EL (cell line): ENCODE measurements at regions not wholly inside any gene's neighbourhood (a gene's known extent, or its start where the extent isn't known, plus 50 kb on each side); places are given as distances from the start of the nearest gene placed in this dataset.

ENCODE experiments used
- DNase-seq: peaks from one replicate; pipeline ENCODE4 v3.0.0-alpha.2; 2016

DNA sequence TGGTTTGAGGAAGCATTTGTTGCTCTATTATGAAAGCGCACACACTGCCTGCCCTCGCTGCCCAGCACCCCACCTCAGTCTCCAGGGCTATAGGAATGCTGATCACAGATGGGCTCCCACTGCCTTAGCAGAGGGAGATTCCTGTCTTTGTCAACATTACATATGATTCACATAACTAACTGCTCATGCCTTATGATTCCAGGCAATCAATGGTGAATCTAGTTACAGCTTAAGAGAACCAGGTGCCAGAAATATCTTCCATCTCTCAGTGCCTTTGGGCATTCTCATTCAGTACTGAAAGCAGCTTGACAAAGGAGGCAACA, 458.9 kb upstream of the C9orf72 start:
- no peak for DNase-seq

DNA sequence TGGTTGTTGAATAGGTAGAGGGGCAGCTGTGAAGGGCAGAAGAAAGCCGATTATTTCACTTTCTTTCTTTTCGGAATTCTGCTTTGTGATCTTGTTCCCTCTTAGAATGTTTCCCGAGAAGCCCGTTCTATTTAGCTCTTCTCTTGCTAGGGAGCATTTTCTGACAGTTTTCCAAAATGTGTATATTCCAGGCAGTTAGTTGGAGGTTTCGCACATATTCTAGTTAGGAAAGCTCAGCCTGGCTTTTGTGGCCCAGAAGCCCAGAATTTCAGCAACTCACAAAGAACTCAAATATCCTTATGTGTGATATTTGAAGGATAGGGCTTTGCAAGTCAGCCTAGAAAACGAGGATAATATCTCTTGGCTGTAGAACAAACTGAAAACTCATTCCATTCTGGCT, 461.0 kb upstream of the C9orf72 start:
- no peak for DNase-seq

DNA sequence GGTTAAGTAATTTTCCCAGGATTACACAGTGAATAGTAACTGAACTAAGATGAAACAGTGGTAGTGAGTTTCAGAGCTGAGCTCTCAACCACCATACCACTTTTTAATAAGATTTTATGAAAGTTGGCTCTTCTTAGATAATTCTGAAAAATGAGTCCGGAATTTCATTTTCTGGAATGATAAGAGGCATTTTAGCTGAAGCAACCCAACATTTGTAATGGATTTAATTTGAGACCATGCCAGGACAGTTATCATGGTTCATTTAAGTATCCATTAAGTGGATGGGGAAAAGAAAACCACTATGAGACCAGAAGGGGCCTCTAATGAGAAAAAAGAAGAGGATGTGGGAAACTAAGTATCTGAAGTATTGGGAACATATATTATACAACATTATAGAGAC, 464.7 kb upstream of the C9orf72 start:
- DNase-seq, result no peak

DNA sequence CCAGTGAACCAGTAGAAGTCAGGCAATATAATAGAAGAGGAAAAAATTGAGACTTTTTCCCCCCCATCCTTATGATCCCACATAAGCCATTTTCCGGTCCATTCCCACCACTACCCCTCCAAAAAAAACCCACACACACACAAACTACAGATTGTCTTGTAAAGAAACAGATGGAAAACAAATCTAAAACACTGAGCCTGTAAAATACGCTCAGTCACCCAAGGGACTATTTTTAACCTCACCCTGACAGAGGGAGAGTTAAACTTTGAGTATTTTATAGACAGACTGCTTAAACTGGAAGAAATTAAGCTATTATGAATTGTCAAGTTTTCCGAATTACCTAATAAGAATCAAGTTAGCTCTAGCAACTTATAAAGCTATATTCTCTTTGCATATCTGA, 471.8 kb upstream of the C9orf72 start:
- DNase-seq, result no peak

DNA sequence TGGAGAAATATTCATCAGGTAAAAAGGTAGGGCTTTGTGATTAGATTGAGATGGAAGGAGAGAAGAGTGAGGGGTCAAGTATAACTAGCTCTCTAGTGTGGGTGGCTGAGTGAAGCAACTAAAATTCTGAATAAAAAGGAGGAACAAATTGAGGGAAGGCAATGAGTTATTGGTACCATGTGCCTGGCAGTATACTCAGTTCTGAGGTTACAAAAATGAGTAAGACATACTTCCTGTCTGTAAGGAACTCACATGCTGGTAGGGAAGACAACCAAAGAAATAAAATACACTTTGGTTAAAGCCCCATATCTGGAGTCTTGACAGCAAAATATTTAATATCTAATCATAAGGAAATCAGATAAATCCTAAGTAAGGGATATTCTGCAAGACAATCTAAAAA, 476.8 kb upstream of the C9orf72 start:
- no peak for DNase-seq

DNA sequence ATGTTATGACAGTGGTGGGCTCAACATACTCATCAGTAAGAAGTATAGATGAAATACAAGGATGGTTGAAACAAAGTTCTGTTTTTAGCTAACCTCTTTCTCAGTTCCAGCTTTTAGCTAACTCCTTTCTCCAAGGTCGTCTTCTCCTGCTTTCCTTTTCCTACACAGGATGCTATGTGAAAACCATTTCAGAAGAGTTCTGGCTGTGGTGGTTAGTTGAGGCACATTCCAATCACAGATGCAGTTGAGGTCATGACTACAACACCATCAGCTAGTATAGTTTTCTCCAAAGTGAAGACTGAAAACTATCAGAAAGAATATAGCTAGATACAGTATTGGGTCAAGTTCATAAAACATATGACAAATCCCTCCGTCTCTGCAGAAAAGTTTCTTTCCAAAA, 477.7 kb upstream of the C9orf72 start:
- no peak for DNase-seq

DNA sequence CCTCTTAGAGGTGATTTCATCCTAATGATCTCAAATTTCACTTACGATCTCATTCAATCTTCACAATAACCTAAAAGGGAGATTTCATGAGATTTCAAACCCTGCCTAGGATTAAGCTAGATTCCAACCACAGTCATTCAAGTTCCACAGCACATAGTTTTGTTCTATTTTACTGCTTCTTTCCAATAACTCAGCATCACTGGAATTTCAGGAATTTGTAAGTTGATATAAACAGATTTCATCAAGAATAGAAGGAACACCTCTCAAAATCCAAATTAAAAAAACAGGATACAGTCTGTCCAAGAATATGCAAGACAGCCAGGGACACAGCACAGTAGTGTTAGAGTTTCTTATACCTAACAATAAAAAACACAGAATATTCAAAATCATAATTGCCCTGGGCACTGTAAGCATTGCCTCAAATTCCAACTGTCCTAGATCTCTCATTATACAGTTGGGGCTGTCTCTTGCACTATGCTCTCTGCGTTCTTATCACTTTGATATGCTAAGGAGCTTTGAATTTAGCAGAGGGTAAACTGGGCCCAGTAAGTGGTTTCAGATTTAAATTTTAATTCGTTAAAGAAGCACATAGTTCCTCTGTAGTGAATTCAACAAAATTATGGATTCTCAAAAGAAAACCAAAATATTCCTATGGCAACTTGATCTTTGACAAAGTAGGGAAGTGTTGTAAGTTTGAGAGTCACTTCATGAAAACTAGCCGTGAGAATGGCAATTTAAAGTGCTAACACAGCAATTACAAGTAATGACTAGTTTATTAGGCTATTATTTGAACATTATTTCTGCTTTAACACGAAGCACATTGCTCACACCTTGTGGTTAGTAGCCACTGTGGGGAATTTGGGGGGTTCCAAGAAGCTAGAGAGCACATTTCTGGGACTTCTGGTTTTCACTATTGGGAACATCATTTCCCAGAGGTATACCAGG, 478.6 kb upstream of the C9orf72 start:
- DNase-seq, result peak; percentile 8

DNA sequence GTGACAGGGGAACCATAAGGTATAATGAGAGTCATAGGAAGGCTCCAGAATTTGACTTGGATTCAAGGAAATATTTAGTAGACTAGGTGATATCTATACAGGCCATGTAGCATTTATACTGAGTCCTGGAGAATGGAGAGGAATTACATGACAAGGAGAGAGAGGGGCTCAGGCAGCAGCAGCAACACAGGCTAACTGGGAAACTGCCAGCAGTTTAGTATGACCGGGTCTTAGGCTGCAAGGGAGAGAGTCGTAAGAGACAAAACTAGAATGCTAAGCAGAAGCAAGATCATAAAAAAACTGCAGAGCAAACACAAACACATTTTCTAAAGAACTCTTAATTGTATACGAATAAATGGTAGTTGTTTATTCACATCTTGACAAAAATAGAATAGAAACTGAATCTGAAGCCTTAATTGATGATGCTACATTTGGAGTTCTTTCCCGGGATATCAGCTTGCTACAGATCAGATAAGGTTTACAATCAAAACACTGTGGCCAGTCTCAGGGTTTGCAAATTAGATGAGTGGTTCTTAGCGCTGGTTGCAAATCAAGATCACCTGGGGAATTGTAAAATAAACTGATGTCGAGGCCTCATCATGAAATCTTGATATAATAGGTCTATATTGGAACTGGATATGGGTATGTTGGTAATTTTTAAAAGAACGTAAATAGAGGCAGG, 480.0 kb upstream of the C9orf72 start:
- DNase-seq, result no peak

DNA sequence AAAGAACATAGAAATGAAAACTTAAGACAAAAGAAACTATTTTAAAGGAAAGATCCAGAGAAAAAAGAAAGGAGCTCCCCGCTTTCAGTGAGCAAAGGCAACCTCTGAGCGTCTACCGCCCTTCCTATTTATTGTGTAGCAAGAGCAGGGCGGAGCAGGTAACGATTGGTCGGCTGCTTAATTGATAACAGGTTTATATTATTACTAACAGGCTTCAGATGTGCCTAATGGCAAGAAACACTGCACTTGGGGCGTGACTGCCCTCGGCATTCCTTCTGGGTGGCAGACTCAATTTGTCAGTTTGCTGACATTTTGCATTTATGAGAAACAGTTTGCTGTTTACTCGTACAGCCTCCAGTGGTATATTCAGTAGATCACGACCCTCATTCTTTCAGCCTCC, 482.7 kb upstream of the C9orf72 start:
- DNase-seq, result no peak

DNA sequence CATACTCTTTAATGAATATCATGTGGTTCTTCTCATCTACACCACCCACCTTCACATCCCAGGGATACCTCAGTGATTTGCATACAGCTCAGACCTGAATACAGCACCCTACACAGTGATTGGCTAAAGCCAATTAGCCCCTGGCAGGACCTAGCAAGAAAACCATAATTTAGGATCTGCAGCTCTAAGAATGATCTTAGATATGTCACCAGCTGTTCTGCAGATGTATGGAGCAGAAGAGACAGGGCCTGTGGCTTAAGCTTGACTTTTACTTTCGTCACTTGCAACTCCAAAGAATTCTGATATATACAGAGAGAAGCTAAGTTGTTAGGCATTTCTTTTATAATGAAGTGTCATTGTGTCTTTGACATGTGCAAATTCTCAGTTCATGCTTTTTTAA, 483.2 kb upstream of the C9orf72 start:
- DNase-seq, result no peak

DNA sequence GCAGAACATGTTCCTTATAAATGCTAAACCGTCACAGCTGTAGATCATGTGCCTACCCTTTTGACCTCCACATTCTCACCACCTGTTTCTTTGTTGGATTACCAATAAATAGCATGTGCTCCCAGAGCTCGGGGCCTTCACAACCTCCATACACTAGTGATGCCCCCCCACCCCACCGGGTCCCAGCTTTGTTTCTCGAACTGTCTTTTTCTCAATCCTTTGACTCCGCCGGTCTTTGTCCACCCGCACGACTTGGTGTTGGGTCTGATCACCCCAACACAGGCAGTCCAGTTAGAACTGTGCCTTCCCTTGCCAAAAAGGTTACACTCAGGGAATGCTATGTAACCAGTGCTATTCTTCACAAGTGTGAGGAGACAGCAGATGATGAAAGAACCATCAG, 485.9 kb upstream of the C9orf72 start:
- no peak for DNase-seq

DNA sequence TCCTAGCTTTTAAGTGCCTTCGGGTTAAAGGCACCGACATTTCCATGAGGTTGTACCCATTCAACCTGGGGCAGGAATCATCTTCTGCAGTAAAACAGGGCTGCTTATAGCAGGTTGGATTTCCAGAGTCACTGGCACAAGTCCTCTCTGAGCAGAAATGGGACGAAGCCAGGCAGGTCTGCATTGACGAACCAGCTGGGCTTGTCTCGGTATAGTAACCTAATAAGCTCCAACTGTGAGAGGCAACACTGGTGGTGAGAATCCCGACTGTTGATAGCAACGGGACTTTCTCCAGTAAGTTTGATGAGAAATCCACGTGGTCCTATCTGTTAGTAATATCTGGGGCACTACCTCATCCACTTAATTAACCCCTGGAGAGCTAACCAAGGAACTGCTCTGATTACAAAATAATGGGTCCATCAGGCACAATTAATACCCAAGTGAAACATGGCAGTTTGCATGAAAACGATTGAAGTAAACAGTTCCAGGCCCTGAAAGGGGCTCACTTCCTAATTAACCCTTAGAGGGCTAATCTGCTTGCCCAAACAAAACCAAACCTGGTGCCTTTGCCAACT, 491.0 kb upstream of the C9orf72 start:
- no peak for DNase-seq

DNA sequence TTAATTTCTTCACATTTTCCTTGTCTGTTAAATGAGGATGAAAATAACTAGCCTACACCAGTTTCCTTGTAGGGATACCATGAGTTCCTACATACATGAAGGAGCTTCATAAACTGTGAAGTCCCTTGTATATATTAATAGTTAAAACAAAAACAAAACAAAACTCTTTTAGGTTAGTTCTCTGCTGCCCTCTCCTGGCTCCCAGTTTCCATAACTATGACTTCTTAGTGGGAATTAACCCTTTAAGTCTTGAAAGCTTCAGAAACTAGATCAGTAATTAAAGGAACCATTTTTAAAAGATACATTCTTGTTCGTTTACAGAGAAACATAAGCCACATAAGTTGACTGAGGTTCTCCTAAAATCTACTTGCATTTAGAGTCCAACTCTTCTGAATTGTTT, 500.0 kb upstream of the C9orf72 start:
- peak; percentile 2 for DNase-seq

DNA sequence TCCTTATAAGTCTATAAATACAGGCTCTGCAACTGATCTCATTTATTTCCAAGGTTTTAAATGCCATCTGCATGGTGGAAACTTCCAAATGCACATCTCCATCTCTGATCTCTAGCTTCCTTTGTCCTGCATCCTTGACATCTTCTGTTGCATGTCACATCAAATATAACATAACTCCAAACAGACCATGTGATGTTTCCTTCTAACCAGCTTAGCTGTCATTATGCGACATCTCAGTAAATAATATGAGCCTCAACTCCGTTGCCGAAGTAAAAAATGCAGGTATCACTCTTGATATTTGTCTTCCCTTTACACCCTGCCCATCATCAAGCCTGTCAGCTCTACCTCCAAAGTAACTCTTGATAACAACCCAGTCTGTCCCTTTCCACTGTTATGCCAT, 506.4 kb upstream of the C9orf72 start:
- no peak for DNase-seq

DNA sequence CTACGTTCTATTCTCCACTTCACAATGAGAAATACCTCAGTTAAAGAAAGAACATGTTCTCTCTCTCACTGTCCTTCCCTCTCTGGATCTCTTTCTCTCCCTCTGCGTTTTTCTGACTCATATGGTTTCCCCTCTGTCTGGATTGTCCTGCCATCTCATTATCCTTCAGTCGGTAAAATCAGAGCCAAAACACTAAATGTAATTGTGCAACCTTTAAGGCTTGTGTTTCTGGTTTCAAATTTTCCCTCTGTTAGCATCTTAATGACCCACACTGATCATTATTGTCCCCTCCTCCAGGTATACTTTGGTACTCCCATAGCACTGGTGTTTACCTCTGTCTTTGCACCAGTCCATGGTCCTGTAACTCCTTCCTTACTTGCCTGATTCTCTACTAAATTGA, 509.4 kb upstream of the C9orf72 start:
- DNase-seq, result no peak

DNA sequence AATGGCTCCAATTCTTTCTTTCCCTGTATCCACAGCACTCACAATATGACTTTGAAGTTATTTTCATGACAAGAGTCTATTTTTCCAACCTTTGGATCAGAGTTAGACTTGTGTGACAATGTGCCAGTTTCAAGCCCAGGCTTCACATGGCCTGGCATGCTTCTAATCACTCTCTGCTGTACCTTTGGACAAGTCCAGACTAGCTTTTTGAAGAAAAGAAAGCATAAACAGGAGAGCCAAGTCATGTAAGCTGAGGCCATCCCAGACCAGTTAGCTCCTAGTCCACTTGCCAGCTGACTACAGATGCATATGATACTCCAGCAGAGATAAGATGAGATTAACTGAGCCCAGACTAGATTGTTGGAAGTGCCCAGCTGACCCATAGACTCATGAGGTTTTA, 513.6 kb upstream of the C9orf72 start:
- DNase-seq, result no peak

DNA sequence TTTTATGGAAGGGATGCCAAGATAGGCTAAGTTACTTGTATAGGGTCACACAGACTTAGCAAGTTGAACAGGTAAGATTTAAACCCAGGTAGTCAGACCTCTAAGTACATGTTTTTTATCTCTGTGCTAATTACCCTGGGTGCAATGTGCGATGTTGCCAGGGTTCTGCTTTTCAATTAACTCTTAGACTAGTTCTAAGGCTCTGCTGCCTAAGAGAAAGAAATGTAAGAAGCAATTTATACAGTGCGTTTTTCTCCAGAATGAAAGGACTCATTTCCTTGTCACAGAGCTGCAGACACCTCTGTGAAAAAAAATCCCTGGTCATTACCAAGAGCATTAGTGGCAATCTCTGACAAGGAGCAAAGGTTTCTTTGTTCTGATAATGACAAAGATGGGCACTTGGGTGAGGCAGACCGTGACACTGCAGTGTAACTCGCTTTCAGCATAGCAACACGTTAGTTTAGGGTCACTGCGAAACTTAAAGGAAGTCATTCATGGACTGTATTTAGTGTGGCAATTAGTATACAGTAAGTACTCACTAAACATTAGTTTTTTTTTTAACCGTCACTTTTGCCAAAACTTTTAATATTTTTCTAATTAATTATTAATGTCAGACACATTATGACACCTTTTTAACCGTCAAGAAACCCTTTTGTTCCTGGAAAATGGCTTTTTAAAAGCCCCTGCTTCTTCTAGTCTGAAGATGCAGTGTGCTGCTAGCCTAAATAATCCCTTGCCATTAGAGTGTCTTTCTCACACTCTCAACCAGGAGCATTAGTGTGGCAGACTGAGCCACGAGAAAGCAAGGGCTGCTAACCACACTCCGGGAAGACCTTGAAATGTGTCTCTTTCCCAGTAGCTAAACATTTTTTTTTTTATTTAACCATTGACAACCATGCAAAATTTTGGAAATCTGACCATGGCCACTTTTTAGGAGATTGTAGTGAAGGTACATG, 520.0 kb upstream of the C9orf72 start:
- DNase-seq, result no peak

DNA sequence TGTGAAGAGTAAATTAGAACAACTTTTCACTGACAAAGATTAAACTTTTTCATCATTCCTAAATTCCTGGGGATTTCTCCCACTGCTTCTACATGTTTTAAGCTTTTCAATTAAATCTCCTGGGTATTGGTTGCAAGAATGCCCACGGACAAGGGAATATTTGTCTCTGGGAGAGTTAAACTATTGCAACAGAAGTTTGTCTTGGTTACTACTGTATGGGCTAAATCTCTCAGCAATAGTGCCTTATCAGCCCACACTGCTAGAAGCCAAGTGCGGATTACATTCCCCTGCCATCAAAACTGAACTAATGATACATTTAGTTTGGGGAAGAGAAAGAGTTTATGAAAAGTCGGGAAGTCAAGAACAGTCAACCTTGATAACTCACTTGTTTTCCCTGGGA, 528.2 kb upstream of the C9orf72 start:
- DNase-seq, result no peak

DNA sequence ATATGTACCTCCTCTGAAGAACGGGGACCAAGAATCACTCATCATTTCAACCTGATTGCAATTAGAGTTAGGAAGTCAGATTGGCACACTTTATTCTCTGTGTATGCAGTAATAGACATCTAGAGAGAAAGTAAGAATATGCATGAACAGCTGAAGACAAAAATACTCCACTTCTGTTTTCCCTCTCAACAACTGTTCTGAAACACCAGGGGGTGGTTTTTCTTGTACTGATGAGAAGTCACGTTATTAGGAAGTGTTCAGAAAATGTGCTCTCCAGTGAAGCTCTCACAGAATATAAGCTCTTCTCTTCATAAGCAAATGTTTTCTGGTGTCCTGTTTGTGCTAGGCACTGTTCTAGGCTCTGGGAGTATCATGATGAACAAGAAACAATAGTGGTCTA, 531.7 kb upstream of the C9orf72 start:
- DNase-seq, result no peak

DNA sequence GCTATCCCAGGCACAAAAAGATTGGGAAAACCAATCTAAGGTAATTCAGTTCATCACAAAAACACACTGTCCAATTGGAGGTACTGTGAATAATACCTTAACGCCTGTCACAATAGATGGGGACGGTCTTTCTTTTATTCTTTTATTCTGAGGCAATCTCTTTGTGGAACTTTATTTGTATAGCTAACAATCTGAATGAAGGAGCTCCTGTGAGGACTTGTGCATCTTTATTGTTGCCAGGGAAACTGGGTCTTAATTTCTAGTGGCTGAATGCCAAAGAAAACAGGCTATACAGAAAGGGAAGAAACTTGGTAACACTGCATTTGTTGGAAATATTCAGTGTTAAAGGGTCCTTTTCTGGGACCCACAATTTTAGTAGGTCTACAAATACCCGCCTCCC, 546.9 kb upstream of the C9orf72 start:
- no peak for DNase-seq

DNA sequence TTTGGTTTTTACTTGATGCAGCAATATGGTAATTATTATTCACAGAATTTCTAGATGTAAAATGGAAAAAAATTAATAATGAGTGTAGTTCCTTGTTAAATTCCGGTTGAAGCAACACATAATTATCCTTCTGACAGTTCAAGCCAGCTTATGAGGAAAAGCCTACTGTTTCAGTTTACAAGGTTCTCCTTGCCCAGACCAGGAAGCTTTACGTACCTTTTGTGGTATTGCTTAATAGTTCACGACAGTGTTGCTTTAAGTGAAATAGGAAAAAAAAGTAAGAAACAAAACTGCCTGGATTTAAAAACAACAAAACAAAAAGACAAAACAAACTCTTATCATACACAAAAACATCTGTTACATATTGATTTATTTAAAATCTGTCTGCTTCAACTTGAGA, 547.3 kb upstream of the C9orf72 start:
- no peak for DNase-seq

DNA sequence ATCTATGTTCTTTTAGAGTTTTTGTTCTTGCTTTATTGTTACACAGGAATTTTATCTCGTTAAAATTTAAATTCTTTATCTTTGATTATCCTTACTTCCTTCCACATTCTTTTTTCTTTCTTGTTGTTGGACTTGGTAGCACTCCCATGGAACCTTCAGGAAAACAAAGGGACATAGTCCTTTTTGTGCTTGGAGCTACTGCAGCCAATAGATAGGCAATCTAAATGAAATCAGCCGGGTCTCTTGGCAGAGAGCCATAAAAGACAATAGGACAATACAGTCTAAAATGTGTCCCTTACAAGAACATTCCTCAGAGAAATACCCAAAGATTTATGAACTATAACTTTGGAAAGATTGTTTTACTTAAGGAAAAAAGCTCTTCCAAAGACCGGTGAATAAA, 548.1 kb upstream of the C9orf72 start:
- no peak for DNase-seq

DNA sequence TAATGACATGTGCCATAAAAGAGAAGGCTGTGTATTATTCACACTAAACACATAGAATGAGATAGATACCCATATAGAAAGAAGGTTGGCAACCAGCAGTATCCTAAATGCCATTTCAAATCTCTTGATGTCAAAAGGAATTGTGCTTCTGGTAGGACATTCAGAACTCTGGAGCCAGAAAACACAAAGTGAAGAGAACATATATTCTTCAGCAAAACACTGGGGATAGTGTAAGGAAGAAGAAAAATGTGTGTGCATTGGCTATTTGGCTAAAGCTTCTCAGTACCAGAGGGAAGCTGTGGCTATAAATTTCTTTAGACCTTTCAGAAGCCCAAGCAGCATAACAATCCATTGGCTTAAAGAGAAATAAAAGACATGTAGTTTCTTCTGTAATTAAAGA, 551.6 kb upstream of the C9orf72 start:
- no peak for DNase-seq
